Transverse colon (tissue), 4 donors: ENCODE measurements at regions not wholly inside any gene's neighbourhood (a gene's known extent, or its start where the extent isn't known, plus 50 kb on each side); places are given as distances from the start of the nearest gene placed in this dataset.
"Not testable (repeated sequence)": the region's sequence is repeated elsewhere in the genome, so short reads cannot be mapped to it uniquely, and the experiment has no call there.

Experiments used
- DNase-seq: peaks from one replicate; pipeline ENCODE4 v3.0.0-alpha.2; 2019
- H3K27ac ChIP-seq, 4 donors: fragments of 200-600 bp; sonication (generic); 2 replicates each; pipeline ENCODE4 v1.5.1; 2016 to 2018; ENCODE audit warnings: inconsistent platforms in 4 of 4
- H3K27me3 ChIP-seq: fragments of 200-600 bp; sonication (generic); 2 replicates; pipeline ENCODE4 v1.5.1; 2017; ENCODE audit warnings: inconsistent platforms
- H3K36me3 ChIP-seq, 4 donors: fragments of 200-600 bp; sonication (generic); 2 replicates each; pipeline ENCODE4 v1.5.1; 2017 to 2019; ENCODE audit warnings: inconsistent platforms in 4 of 4
- H3K4me1 ChIP-seq, 4 donors: fragments of 200-600 bp; sonication (generic); 2 replicates each; pipeline ENCODE4 v1.5.1; 2017 to 2020; ENCODE audit warnings: inconsistent platforms in 4 of 4
- H3K4me3 ChIP-seq, 4 donors: fragments of 200-600 bp; sonication (generic); 1 replicate in 1 of 4; 2 replicates in 3 of 4; pipeline versions ENCODE4 v1.5.1 to v1.6.1; 2017 to 2019; ENCODE audit warnings: inconsistent platforms in 4 of 4
- H3K9me3 ChIP-seq, 2 donors: fragments of 200-600 bp; sonication (generic); 2 replicates each; pipeline ENCODE4 v1.5.1; 2017 to 2019; ENCODE audit warnings: inconsistent platforms in 2 of 2
- EP300 ChIP-seq: sonication (generic); formaldehyde crosslinking; IDR thresholded peaks from one replicate; pipeline ENCODE4 v1.6.1; 2017; ENCODE audit warnings: antibody characterized with exemption, low read depth
- POLR2A ChIP-seq: fragments of 450-650 bp; IDR thresholded peaks from one replicate; pipeline ENCODE4 v1.6.1; 2016; ENCODE audit warnings: antibody characterized with exemption, mild to moderate bottlenecking, moderate library complexity
- POLR2AphosphoS5 ChIP-seq, 3 donors: sonication (generic); formaldehyde crosslinking; IDR thresholded peaks; one replicate each; pipeline ENCODE4 v1.6.1; 2016; ENCODE audit warnings: antibody characterized with exemption in 3 of 3
- WGBS, 2 donors: methylation state at CpG; one replicate each; pipeline ENCODE4 v1.1.5; 2018; ENCODE audit warnings: low coverage in 1 of 2; 5-methylcytosine and 5-hydroxymethylcytosine counted together
- in situ Hi-C, 4 donors: fragments of 200-750 bp; cut with MboI; loops; one replicate each; pipeline versions ENCODE4 v1.15.0 to v1.15.1; 2017; ENCODE audit warnings: low sequenced_read_pairs in 3 of 4, low pct_ligation_motif_present in 1 of 4, low pct_unique_long_range_greater_than_20kb in 1 of 4
- intact Hi-C: fragments of 100-400 bp; cut with DNase I; formaldehyde crosslinking; loops from one replicate; pipeline ENCODE4 v1.15.1; 2023; ENCODE audit warnings: low total_unique reads
- TF ChIP-seq, protein P1 (sequence below), 5 experiments: fragments of 200-600 bp in 3 of 5; fragments of 450-650 bp in 2 of 5; sonication (generic) in 3 of 5; IDR thresholded peaks; 1 replicate in 2 of 5; 2 replicates in 3 of 5; pipeline ENCODE4 v1.5.1; 2016 to 2017; ENCODE audit warnings: antibody characterized with exemption in 5 of 5, inconsistent platforms in 3 of 5, mild to moderate bottlenecking in 2 of 5, moderate library complexity in 1 of 5

DNA sequence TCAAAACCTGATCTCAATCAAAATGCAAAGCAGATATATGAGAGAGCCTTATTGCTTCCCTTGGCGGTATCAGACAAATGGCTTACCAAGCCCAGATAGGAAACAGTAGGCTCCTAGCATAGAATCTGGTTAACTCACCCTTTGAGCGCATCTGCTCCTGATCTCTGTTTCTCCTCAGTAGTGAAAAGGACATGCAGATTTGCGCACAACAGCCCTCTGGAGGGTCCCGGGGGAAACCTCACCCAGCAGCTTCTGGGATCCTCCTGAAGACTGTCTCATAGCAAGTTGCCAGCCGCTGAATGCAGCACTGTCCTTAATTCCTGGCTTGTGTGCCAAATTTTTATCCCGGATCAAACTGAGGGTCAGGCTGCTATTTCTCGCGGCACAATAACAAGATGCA is 192.2 kb downstream of the FASLG start:
- in situ Hi-C loops = no loop called here
- WGBS, 2 donors = 72 to 75% methylated on average over 4 to 8 of the region's 8 CpGs
- Histone ChIP-seq H3K36me3 (no peaks in the 10 kb centered on the region), H3K4me1 (no peaks in the 10 kb centered on the region), H3K27ac (no peak overlapping the region), H3K27me3 (no peaks in the 10 kb centered on the region), H3K4me3 (no peak overlapping the region), H3K9me3 (no peaks in the 10 kb centered on the region)
- DNase-seq = no peak
- intact Hi-C loops = no loop called here
- TF ChIP-seq, protein P1, sequence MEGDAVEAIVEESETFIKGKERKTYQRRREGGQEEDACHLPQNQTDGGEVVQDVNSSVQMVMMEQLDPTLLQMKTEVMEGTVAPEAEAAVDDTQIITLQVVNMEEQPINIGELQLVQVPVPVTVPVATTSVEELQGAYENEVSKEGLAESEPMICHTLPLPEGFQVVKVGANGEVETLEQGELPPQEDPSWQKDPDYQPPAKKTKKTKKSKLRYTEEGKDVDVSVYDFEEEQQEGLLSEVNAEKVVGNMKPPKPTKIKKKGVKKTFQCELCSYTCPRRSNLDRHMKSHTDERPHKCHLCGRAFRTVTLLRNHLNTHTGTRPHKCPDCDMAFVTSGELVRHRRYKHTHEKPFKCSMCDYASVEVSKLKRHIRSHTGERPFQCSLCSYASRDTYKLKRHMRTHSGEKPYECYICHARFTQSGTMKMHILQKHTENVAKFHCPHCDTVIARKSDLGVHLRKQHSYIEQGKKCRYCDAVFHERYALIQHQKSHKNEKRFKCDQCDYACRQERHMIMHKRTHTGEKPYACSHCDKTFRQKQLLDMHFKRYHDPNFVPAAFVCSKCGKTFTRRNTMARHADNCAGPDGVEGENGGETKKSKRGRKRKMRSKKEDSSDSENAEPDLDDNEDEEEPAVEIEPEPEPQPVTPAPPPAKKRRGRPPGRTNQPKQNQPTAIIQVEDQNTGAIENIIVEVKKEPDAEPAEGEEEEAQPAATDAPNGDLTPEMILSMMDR (IDR thresholded peaks at IDR 0.05) = no peak
- no peak for TF ChIP-seq POLR2AphosphoS5 (IDR thresholded peaks at IDR 0.05)
- no peak for TF ChIP-seq POLR2A
- no peak for TF ChIP-seq EP300

DNA sequence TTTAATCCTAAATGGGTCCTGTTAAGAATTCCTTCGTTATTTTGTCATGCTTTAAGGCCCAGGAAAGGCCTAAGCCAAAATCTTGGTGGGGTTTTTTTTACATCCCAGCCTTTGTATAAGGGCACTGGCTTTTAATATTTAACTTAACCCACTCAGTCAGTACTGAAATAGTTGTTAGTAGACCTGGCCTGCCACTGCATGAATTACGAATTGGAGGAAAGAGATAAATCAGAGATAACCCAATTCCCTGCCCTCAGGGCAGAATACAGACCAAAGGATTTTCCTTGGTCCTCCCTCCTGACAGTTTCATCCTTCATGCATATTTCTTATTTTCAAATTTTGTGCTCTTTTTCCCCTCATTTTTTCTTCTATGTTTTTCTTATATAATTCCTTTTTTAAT is 193.0 kb downstream of the FASLG start:
- no peak overlapping the region for H3K4me3 ChIP-seq
- H3K9me3 ChIP-seq = no peaks in the 10 kb centered on the region
- no peaks in the 10 kb centered on the region for H3K4me1 ChIP-seq
- H3K36me3 ChIP-seq = no peaks in the 10 kb centered on the region
- H3K27ac ChIP-seq = no peak overlapping the region
- DNase-seq = no peak
- H3K27me3 ChIP-seq = no peaks in the 10 kb centered on the region
- WGBS, 2 donors = 62 to 72% methylated on average over 2 of the region's 2 CpGs
- intact Hi-C loops = no loop called here
- TF ChIP-seq POLR2A (no peak), EP300 (no peak), POLR2AphosphoS5 (IDR thresholded peaks at IDR 0.05) (no peak)
- TF ChIP-seq, protein P1 (IDR thresholded peaks at IDR 0.05) = no peak
- in situ Hi-C loops = no loop called here

- H3K9me3 ChIP-seq, H3K4me1 ChIP-seq, in situ Hi-C loops, H3K4me3 ChIP-seq, H3K36me3 ChIP-seq, H3K27me3 ChIP-seq, intact Hi-C loops, DNase-seq, H3K27ac ChIP-seq: not testable (repeated sequence)
- WGBS, 2 donors = 85 to 88% methylated on average over 5 to 9 of the region's 9 CpGs
Measured at GRCh38 chr1:172855983-172856382, 194.8 kb downstream of the TNFSF18 start.

GRCh38 chr1:172863031-172863430 is 187.7 kb downstream of the TNFSF18 start:
- intact Hi-C loops (no loop called here), in situ Hi-C loops (no loop called here)
- H3K27me3 ChIP-seq = no peaks in the 10 kb centered on the region
- no peak overlapping the region for H3K4me3 ChIP-seq
- 91 to 95% methylated on average over 2 of the region's 2 CpGs for WGBS, 2 donors
- H3K36me3 ChIP-seq = no peaks in the 10 kb centered on the region
- no peaks in the 10 kb centered on the region for H3K9me3 ChIP-seq
- H3K4me1 ChIP-seq = no peaks in the 10 kb centered on the region
- no peak overlapping the region for H3K27ac ChIP-seq
- TF ChIP-seq, protein P1 (IDR thresholded peaks at IDR 0.05) = no peak
- TF ChIP-seq POLR2A (no peak), EP300 (no peak), POLR2AphosphoS5 (IDR thresholded peaks at IDR 0.05) (no peak)
- DNase-seq = no peak

GRCh38 chr1:172867216-172867818 is 183.4 kb downstream of the TNFSF18 start:
- in situ Hi-C loops (no loop called here), intact Hi-C loops (no loop called here)
- no peak for DNase-seq
- TF ChIP-seq POLR2A (no peak), EP300 (no peak), POLR2AphosphoS5 (IDR thresholded peaks at IDR 0.05) (no peak)
- TF ChIP-seq, protein P1 (IDR thresholded peaks at IDR 0.05) = no peak
- no peaks in the 10 kb centered on the region for H3K36me3 ChIP-seq
- H3K27ac ChIP-seq = no peak overlapping the region
- H3K4me3 ChIP-seq = no peak overlapping the region
- no peaks in the 10 kb centered on the region for H3K4me1 ChIP-seq
- H3K27me3 ChIP-seq = no peaks in the 10 kb centered on the region
- no peaks in the 10 kb centered on the region for H3K9me3 ChIP-seq
- 78 to 92% methylated on average over 2 of the region's 2 CpGs for WGBS, 2 donors
